HEK293 (cell line): ENCODE measurements at regions not wholly inside any gene's neighbourhood (a gene's known extent, or its start where the extent isn't known, plus 50 kb on each side); places are given as distances from the start of the nearest gene placed in this dataset.

Experiments
- CTCF ChIA-PET: fragments of 350-600 bp; formaldehyde crosslinking; extraction: SDS; loops from one replicate; lab custom pipeline; 2021; ENCODE audit warnings: antibody characterized with exemption; lab: Yijun Ruan, JAX
- POLR2A ChIA-PET: fragments of 300-600 bp; formaldehyde crosslinking; extraction: SDS; loops from one replicate; lab custom pipeline; 2020; ENCODE audit warnings: antibody characterized with exemption, inconsistent platforms; lab: Yijun Ruan, JAX
- H3K27ac ChIP-seq: fragments of 200-500 bp; sonication (Bioruptor generic); 2 replicates; pipeline ENCODE4 v1.5.1; 2014; ENCODE audit warnings: low read depth, low read length, control low read depth, inconsistent platforms; ENCODE audit errors: extremely low read depth
- H3K36me3 ChIP-seq, 2 experiments: fragments of 200-500 bp in 1 of 2; sonication (Bioruptor generic) in 1 of 2; 1 replicate in 1 of 2; 2 replicates in 1 of 2; pipeline ENCODE4 v1.5.1; 2014 to 2017; ENCODE audit warnings: inconsistent platforms in 2 of 2, low read length in 2 of 2; ENCODE audit not compliant: control insufficient read depth in 2 of 2, insufficient read depth in 1 of 2
- H3K4me1 ChIP-seq: fragments of 200-500 bp; sonication (Bioruptor generic); 2 replicates; pipeline ENCODE4 v1.5.1; 2014; ENCODE audit warnings: mild to moderate bottlenecking, low read length, inconsistent platforms; ENCODE audit not compliant: control insufficient read depth, insufficient read depth
- H3K4me3 ChIP-seq: 2 replicates; pipeline ENCODE4 v1.5.1; 2011; ENCODE audit warnings: low read depth, mild to moderate bottlenecking, control low read depth, low read length, moderate library complexity
- H3K9me3 ChIP-seq: fragments of 200-500 bp; sonication (Bioruptor generic); 2 replicates; pipeline ENCODE4 v1.5.1; 2014; ENCODE audit warnings: low read depth, low read length, inconsistent platforms; ENCODE audit not compliant: control insufficient read depth, insufficient read depth
- AEBP2 ChIP-seq: fragments of 450-650 bp; formaldehyde crosslinking; IDR thresholded peaks from 2 replicates; pipeline ENCODE4 v1.5.1; 2016; ENCODE audit warnings: missing biosample characterization, missing genetic modification characterization, borderline replicate concordance
- ZBTB10 ChIP-seq: fragments of 450-650 bp; formaldehyde crosslinking; IDR thresholded peaks from 2 replicates; pipeline ENCODE4 v1.5.1; 2016; ENCODE audit warnings: missing biosample characterization, missing genetic modification characterization
- ZBTB21 ChIP-seq: fragments of 450-650 bp; formaldehyde crosslinking; IDR thresholded peaks from 2 replicates; pipeline ENCODE4 v1.5.1; 2017; ENCODE audit warnings: missing biosample characterization, missing genetic modification characterization
- ZBTB44 ChIP-seq: fragments of 450-650 bp; IDR thresholded peaks from 2 replicates; pipeline ENCODE4 v1.5.1; 2018; ENCODE audit warnings: missing biosample characterization, mild to moderate bottlenecking, missing genetic modification characterization
- ZBTB6 ChIP-seq: fragments of 450-650 bp; formaldehyde crosslinking; IDR thresholded peaks from 2 replicates; pipeline ENCODE4 v1.5.1; 2017; ENCODE audit warnings: missing biosample characterization, missing genetic modification characterization
- ZBTB7A ChIP-seq: fragments of 450-650 bp; formaldehyde crosslinking; IDR thresholded peaks from 2 replicates; pipeline ENCODE4 v1.5.1; 2016; ENCODE audit warnings: low read depth, missing biosample characterization, missing genetic modification characterization
- ZNF2 ChIP-seq: fragments of 450-650 bp; formaldehyde crosslinking; IDR thresholded peaks from 2 replicates; pipeline ENCODE4 v1.5.1; 2016; ENCODE audit warnings: missing biosample characterization, missing genetic modification characterization
- ZNF341 ChIP-seq: fragments of 450-650 bp; formaldehyde crosslinking; IDR thresholded peaks from 2 replicates; pipeline ENCODE4; 2016; ENCODE audit warnings: low read depth, missing biosample characterization, missing genetic modification characterization
- ZNF366 ChIP-seq: fragments of 450-650 bp; formaldehyde crosslinking; conservative IDR thresholded peaks from 2 replicates; pipeline ENCODE4 v1.5.1; 2016; ENCODE audit warnings: missing biosample characterization, missing genetic modification characterization
- ZNF514 ChIP-seq: fragments of 450-650 bp; formaldehyde crosslinking; IDR thresholded peaks from 2 replicates; pipeline ENCODE4 v1.5.1; 2016; ENCODE audit warnings: missing biosample characterization, missing genetic modification characterization
- ZNF521 ChIP-seq: fragments of 450-650 bp; formaldehyde crosslinking; IDR thresholded peaks from 2 replicates; pipeline ENCODE4 v1.5.1; 2017; ENCODE audit warnings: missing biosample characterization, mild to moderate bottlenecking, missing genetic modification characterization
- ZNF548 ChIP-seq: fragments of 450-650 bp; formaldehyde crosslinking; IDR thresholded peaks from 2 replicates; pipeline ENCODE4 v1.5.1; 2016; ENCODE audit warnings: missing biosample characterization, missing genetic modification characterization
- ZNF555 ChIP-seq: fragments of 450-650 bp; formaldehyde crosslinking; conservative IDR thresholded peaks from 2 replicates; pipeline ENCODE4 v1.5.1; 2017; ENCODE audit warnings: missing biosample characterization, mild to moderate bottlenecking, missing genetic modification characterization, inconsistent platforms
- ZNF624 ChIP-seq: fragments of 450-650 bp; formaldehyde crosslinking; IDR thresholded peaks from 2 replicates; pipeline ENCODE4 v1.5.1; 2017; ENCODE audit warnings: missing biosample characterization, missing genetic modification characterization
- ZNF658 ChIP-seq: fragments of 450-650 bp; formaldehyde crosslinking; IDR thresholded peaks from 2 replicates; pipeline ENCODE4; 2016; ENCODE audit warnings: missing biosample characterization, missing genetic modification characterization
- ZNF677 ChIP-seq: fragments of 450-650 bp; IDR thresholded peaks from 2 replicates; pipeline ENCODE4 v1.5.0; 2018; ENCODE audit warnings: missing biosample characterization, mild to moderate bottlenecking, missing genetic modification characterization, moderate library complexity
- ZNF704 ChIP-seq: fragments of 450-650 bp; formaldehyde crosslinking; IDR thresholded peaks from 2 replicates; pipeline ENCODE4 v1.5.1; 2016; ENCODE audit warnings: missing biosample characterization, missing genetic modification characterization
- ZNF747 ChIP-seq: fragments of 450-650 bp; formaldehyde crosslinking; IDR thresholded peaks from 2 replicates; pipeline ENCODE4 v1.5.1; 2016; ENCODE audit warnings: missing biosample characterization, missing genetic modification characterization

GRCh38 chr3:144104679-144105078 is 133.1 kb downstream of the DIPK2A start:
- Histone ChIP-seq H3K4me3 (no peak overlapping the region), H3K36me3 (no peaks in the 10 kb centered on the region), H3K27ac (no peak overlapping the region), H3K9me3 (no peaks in the 10 kb centered on the region), H3K4me1 (no peaks in the 10 kb centered on the region)
- ChIA-PET POLR2A (no interaction called here), CTCF (no interaction called here)
- TF ChIP-seq ZNF704: no peak
- no peak for TF ChIP-seq ZNF2
- no peak for TF ChIP-seq ZNF624 (tag by site-specific recombination)
- no peak for TF ChIP-seq ZNF341 (tag by site-specific recombination)
- TF ChIP-seq ZNF747 (tag by site-specific recombination): no peak
- no peak for TF ChIP-seq ZBTB44
- no peak for TF ChIP-seq ZNF521 (tag by site-specific recombination)
- TF ChIP-seq ZNF548: no peak

GRCh38 chr3:144105542-144105941 is 133.9 kb downstream of the DIPK2A start:
- no peak for TF ChIP-seq ZNF555 (tag by site-specific recombination)
- TF ChIP-seq ZNF677 (tag by site-specific recombination): no peak
- TF ChIP-seq ZBTB7A (tag by site-specific recombination): no peak
- TF ChIP-seq ZNF366 (tag by site-specific recombination): no peak
- TF ChIP-seq ZBTB6 (tag by site-specific recombination): no peak
- TF ChIP-seq AEBP2: no peak
- no peak for TF ChIP-seq ZNF658 (tag by site-specific recombination)
- H3K9me3 ChIP-seq: no peaks in the 10 kb centered on the region
- no peak overlapping the region for H3K4me3 ChIP-seq
- H3K4me1 ChIP-seq: no peaks in the 10 kb centered on the region
- CTCF ChIA-PET: interaction anchor here (0.6 kb wide), 1 partner anchor 131 kb away, joined by 8 read pairs; no protein-coding TSS in a partner anchor
- POLR2A ChIA-PET: no interaction called here
- H3K36me3 ChIP-seq: no peaks in the 10 kb centered on the region
- H3K27ac ChIP-seq: no peak overlapping the region

GRCh38 chr3:144106970-144107369 is 135.3 kb downstream of the DIPK2A start:
- Histone ChIP-seq H3K27ac (no peak overlapping the region), H3K4me1 (no peaks in the 10 kb centered on the region), H3K4me3 (no peak overlapping the region), H3K9me3 (no peaks in the 10 kb centered on the region), H3K36me3 (no peaks in the 10 kb centered on the region)
- CTCF ChIA-PET: no interaction called here
- no peak for TF ChIP-seq ZNF514 (tag by site-specific recombination)
- no peak for TF ChIP-seq ZBTB10 (tag by site-specific recombination)
- TF ChIP-seq ZBTB21 (tag by site-specific recombination): no peak
- TF ChIP-seq ZNF548: no peak
- POLR2A ChIA-PET: no interaction called here
